ENCODE measurements at regions not wholly inside any gene's neighbourhood (a gene's known extent, or its start where the extent isn't known, plus 50 kb on each side); places are given as distances from the start of the nearest gene placed in this dataset.

- no peak for FAIRE-seq
- no peaks in the 10 kb centered on the region for H3K4me1 ChIP-seq (replicated peaks in 1 of 2; ENCODE audit: control insufficient read depth in 2 of 2, insufficient read depth in 2 of 2, low read length in 2 of 2)
- no peaks in the 10 kb centered on the region for H3K36me3 ChIP-seq (ENCODE audit: control insufficient read depth, insufficient read depth, low read length)
- no peaks in the 10 kb centered on the region for H3K27me3 ChIP-seq (ENCODE audit: control insufficient read depth in 2 of 2, insufficient read depth in 2 of 2, low read length in 2 of 2)
- H3K27ac ChIP-seq (ENCODE audit: extremely low read depth, low read depth, low read length), result no peak overlapping the region
- H3K4me2 ChIP-seq (ENCODE audit: insufficient read depth, low read length), result no peak overlapping the region
- in situ Hi-C loops (cut with MboI) (no loop called here), intact Hi-C loops (cut with micrococcal nuclease) (no loop called here)
- ChIA-PET CTCF (ENCODE audit: low intra/inter-chr PET ratio) (no interaction called here), POLR2A (no interaction called here)
- no peaks in the 10 kb centered on the region for H3K79me2 ChIP-seq (ENCODE audit: control insufficient read depth, insufficient read depth, low read length)
- no peaks in the 10 kb centered on the region for H3K9me1 ChIP-seq (ENCODE audit: control insufficient read depth, insufficient read depth, low read length)
- no peak overlapping the region for H3K4me3 ChIP-seq
- H3K9me3 ChIP-seq (replicated peaks; ENCODE audit: control insufficient read depth, insufficient read depth, low read depth, low read length), result no peaks in the 10 kb centered on the region
- H3K9ac ChIP-seq (ENCODE audit: insufficient read depth in 1 of 2, low read depth in 2 of 2, low read length in 2 of 2), result no peak overlapping the region
- no TSS peak for BruUV-seq (replicated peaks)
- TF ChIP-seq TAF9B (IDR thresholded peaks at IDR 0.05; ENCODE audit: partially characterized antibody), result no peak
- no peak for TF ChIP-seq COPS2 (conservative IDR thresholded peaks at IDR 0.05)
- no peak for TF ChIP-seq ZNF79 (CRISPR knock-in tag; IDR thresholded peaks at IDR 0.05; ENCODE audit: low read depth)
- TF ChIP-seq HDAC6 (IDR thresholded peaks at IDR 0.05; ENCODE audit: low read depth, low read length), result no peak
- no peak for TF ChIP-seq HOMEZ (CRISPR knock-in tag; IDR thresholded peaks at IDR 0.05)
- TF ChIP-seq HNRNPUL1 (IDR thresholded peaks at IDR 0.05; ENCODE audit: low read length), result no peak
- no peak for TF ChIP-seq ZNF584 (CRISPR knock-in tag; IDR thresholded peaks at IDR 0.05; ENCODE audit: low read depth)
- TF ChIP-seq ZNF395 (CRISPR knock-in tag; IDR thresholded peaks at IDR 0.05), result no peak
- TF ChIP-seq CREB5 (CRISPR knock-in tag; IDR thresholded peaks at IDR 0.05), result no peak
- no peak for TF ChIP-seq SRSF7 (optimal IDR thresholded peaks at IDR 0.05; ENCODE audit: low read depth, low read length)
- TF ChIP-seq BRCA1 (IDR thresholded peaks at IDR 0.05), result no peak
- TF ChIP-seq BRCA1 (CRISPR knock-in tag; IDR thresholded peaks at IDR 0.05), result no peak
- H2AFZ ChIP-seq (ENCODE audit: low read depth, low read length), result no peak overlapping the region
- 17% methylated on average over 1 of the region's 1 CpG for WGBS (ENCODE audit: insufficient coverage, low coverage, missing lambda C conversion rate)
- ATAC-seq, result no peak
- no peak for DNase-seq (ENCODE audit: extremely low read depth in 1 of 4, low spot score in 3 of 4)
- no peaks in the 10 kb centered on the region for H4K20me1 ChIP-seq (replicated peaks; ENCODE audit: control insufficient read depth, insufficient read depth, low read length)
Measured at GRCh38 chr4:83974111-83974780, 438.3 kb downstream of the GPAT3 start.

Measured in K562 (cell line).